CD4-positive, alpha-beta T cell (primary cell): ENCODE measurements at regions not wholly inside any gene's neighbourhood (a gene's known extent, or its start where the extent isn't known, plus 50 kb on each side); places are given as distances from the start of the nearest gene placed in this dataset.

Experiments used
- ATAC-seq: fragments of 200-7000 bp; cut with Tn5 transposase; one replicate; pipeline ENCODE4 v1.10.0; 2022; ENCODE audit warnings: mild to moderate bottlenecking; ENCODE audit not compliant: poor library complexity
- CTCF ChIA-PET: fragments of 350-600 bp; sonication (Branson Sonifier 250); formaldehyde crosslinking; loops from one replicate; lab custom pipeline; 2021; ENCODE audit warnings: antibody characterized with exemption, inconsistent platforms; lab: Charles Lee
- POLR2A ChIA-PET: fragments of 350-600 bp; sonication (Branson Sonifier 250); formaldehyde crosslinking; loops from one replicate; lab custom pipeline; 2021; ENCODE audit warnings: antibody characterized with exemption, inconsistent platforms; lab: Charles Lee
- DNase-seq, 14 experiments: peaks; one replicate each; pipeline ENCODE4 v3.0.0-alpha.2; 2013 to 2020; ENCODE audit warnings: mixed read lengths in 2 of 14
- H3K27ac ChIP-seq, 2 donors: one replicate each; pipeline versions ENCODE4 v1.5.1 to v1.7.0; 2013; ENCODE audit warnings: low read length in 2 of 2, low read depth in 1 of 2, mild to moderate bottlenecking in 1 of 2
- H3K27me3 ChIP-seq, 2 experiments: 1 replicate in 1 of 2; 2 replicates in 1 of 2; pipeline versions ENCODE4 v1.6.1 to v1.7.0; 2013; ENCODE audit warnings: low read length in 2 of 2, control low read depth in 1 of 2, mild to moderate bottlenecking in 1 of 2, moderate library complexity in 1 of 2; ENCODE audit not compliant: insufficient read depth in 2 of 2, control insufficient read depth in 1 of 2
- H3K36me3 ChIP-seq: one replicate; pipeline ENCODE4 v1.6.1; 2013; ENCODE audit warnings: low read length, control low read depth; ENCODE audit not compliant: insufficient read depth
- H3K4me1 ChIP-seq: one replicate; pipeline ENCODE4 v1.6.1; 2013; ENCODE audit warnings: low read length, control low read depth; ENCODE audit not compliant: insufficient read depth
- H3K4me3 ChIP-seq: one replicate; pipeline ENCODE4 v1.5.1; 2013; ENCODE audit warnings: mild to moderate bottlenecking, low read length, moderate library complexity
- H3K9me3 ChIP-seq, 2 experiments: 1 replicate in 1 of 2; 2 replicates in 1 of 2; pipeline versions ENCODE4 v1.6.1 to v1.7.0; 2013; ENCODE audit warnings: low read length in 2 of 2, mild to moderate bottlenecking in 2 of 2, control low read depth in 1 of 2, moderate library complexity in 1 of 2; ENCODE audit not compliant: control insufficient read depth in 1 of 2, insufficient read depth in 1 of 2
- H3K27ac Mint-ChIP-seq: one replicate; pipeline ENCODE4 v1.8.0; 2020; ENCODE audit warnings: mixed read lengths
- H3K27me3 Mint-ChIP-seq: one replicate; pipeline ENCODE4 v1.8.0; 2021; ENCODE audit warnings: mixed read lengths
- H3K36me3 Mint-ChIP-seq: one replicate; pipeline ENCODE4 v1.8.0; 2021; ENCODE audit warnings: low read depth, mixed read lengths
- H3K4me1 Mint-ChIP-seq: one replicate; pipeline ENCODE4 v1.8.0; 2021; ENCODE audit warnings: low read depth, mixed read lengths
- H3K4me3 Mint-ChIP-seq: one replicate; pipeline ENCODE4 v1.8.0; 2020; ENCODE audit warnings: mild to moderate bottlenecking, mixed read lengths
- H3K9me3 Mint-ChIP-seq: one replicate; pipeline ENCODE4 v1.8.0; 2020; ENCODE audit warnings: mixed read lengths
- intact Hi-C, 2 experiments: fragments of 100-400 bp; cut with DNase I in 1 of 2; cut with micrococcal nuclease in 1 of 2; formaldehyde crosslinking; loops; one replicate each; pipeline versions ENCODE4 v1.15.1 to v1.9.0; 2023 to 2025; cut with DNase I, micrococcal nuclease
- TF ChIP-seq, protein P1 (sequence below): fragments of 200-600 bp; IDR thresholded peaks from one replicate; pipeline ENCODE4 v1.8.0; 2022; ENCODE audit warnings: antibody characterized with exemption, mild to moderate bottlenecking

DNA sequence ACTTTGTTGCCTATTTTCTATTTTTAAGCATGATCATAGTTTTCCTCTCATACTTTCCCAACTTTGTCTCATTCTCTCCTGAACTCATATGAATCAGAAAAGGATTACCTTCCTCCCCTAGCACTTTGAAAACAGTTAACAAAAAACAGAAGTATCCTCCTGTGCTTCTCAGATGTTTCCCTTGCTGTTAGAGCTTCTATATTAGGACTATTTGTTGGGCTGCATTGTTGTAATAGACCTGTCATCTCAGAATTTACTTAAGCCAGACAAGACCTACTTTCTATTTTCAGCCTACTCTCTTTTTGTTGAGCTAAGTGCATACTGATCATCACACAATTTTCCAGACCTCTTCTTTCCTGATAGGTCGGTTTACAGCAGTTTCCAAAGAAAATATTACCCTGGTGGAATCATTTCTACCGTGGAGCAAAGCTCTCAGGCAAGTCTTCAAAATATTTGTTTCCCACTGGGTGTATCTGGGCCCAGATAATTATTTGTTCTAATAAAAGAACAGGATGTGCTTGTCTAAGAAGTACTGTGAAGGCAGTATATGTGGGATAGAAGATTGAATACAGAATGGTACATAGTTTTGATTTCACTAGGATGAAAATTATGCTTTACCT is 411.9 kb upstream of the KLF6 start:
- no peaks in the 10 kb centered on the region for H3K36me3 Mint-ChIP-seq
- no peak overlapping the region for H3K27ac Mint-ChIP-seq
- H3K9me3 Mint-ChIP-seq: no peaks in the 10 kb centered on the region
- Histone ChIP-seq H3K9me3 (no peaks in the 10 kb centered on the region), H3K27me3 (no peaks in the 10 kb centered on the region), H3K36me3 (no peaks in the 10 kb centered on the region), H3K4me1 (no peaks in the 10 kb centered on the region), H3K27ac (no peak overlapping the region), H3K4me3 (no peak overlapping the region)
- H3K27me3 Mint-ChIP-seq: no peaks in the 10 kb centered on the region
- no peak for ATAC-seq
- H3K4me3 Mint-ChIP-seq: no peak overlapping the region
- CTCF ChIA-PET: no interaction called here
- no peak for DNase-seq
- POLR2A ChIA-PET: interaction anchor here (0.6 kb wide), 1 partner anchor 29 kb away, joined by 4 read pairs; no protein-coding TSS in a partner anchor
- no peaks in the 10 kb centered on the region for H3K4me1 Mint-ChIP-seq
- TF ChIP-seq, protein P1, sequence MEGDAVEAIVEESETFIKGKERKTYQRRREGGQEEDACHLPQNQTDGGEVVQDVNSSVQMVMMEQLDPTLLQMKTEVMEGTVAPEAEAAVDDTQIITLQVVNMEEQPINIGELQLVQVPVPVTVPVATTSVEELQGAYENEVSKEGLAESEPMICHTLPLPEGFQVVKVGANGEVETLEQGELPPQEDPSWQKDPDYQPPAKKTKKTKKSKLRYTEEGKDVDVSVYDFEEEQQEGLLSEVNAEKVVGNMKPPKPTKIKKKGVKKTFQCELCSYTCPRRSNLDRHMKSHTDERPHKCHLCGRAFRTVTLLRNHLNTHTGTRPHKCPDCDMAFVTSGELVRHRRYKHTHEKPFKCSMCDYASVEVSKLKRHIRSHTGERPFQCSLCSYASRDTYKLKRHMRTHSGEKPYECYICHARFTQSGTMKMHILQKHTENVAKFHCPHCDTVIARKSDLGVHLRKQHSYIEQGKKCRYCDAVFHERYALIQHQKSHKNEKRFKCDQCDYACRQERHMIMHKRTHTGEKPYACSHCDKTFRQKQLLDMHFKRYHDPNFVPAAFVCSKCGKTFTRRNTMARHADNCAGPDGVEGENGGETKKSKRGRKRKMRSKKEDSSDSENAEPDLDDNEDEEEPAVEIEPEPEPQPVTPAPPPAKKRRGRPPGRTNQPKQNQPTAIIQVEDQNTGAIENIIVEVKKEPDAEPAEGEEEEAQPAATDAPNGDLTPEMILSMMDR: no peak
- intact Hi-C loops: no loop called here

- intact Hi-C loops: no loop called here
- H3K9me3 ChIP-seq: no peaks in the 10 kb centered on the region
- DNase-seq (no peak), ATAC-seq (no peak)
- no peaks in the 10 kb centered on the region for H3K36me3 Mint-ChIP-seq
- H3K27ac ChIP-seq: no peak overlapping the region
- H3K36me3 ChIP-seq: no peaks in the 10 kb centered on the region
- H3K4me3 ChIP-seq: no peak overlapping the region
- H3K27ac Mint-ChIP-seq: no peak overlapping the region
- H3K27me3 ChIP-seq: no peaks in the 10 kb centered on the region
- TF ChIP-seq, protein P1: no peak
- H3K27me3 Mint-ChIP-seq: no peaks in the 10 kb centered on the region
- no peaks in the 10 kb centered on the region for H3K9me3 Mint-ChIP-seq
- H3K4me3 Mint-ChIP-seq: no peak overlapping the region
- CTCF ChIA-PET: no interaction called here
- no peaks in the 10 kb centered on the region for H3K4me1 Mint-ChIP-seq
- H3K4me1 ChIP-seq: no peaks in the 10 kb centered on the region
- POLR2A ChIA-PET: interaction anchor here (0.6 kb wide), 1 partner anchor 29 kb away, joined by 4 read pairs; no protein-coding TSS in a partner anchor
These were observed 411.2 kb upstream of the KLF6 start for GRCh38 chr10:4196183-4196582.

DNA sequence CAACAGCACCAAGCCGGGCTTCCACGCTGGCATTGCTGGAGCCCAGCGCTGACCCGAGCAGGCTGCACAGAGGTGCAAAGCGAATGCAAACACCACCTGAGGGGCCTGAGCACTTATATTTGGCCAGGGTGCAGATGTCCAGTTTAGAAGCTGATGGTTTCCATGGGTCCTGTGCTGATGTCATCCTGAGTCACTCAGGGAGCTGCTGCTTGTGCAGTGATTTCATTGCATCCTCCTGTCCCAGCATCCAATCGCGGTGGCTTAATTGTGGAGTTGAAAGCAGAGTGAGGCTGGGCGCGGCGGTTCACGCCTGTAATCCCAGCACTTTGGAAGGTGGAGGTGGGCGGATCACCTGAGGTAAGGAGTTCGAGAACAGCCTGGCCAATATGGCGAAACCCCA is 410.2 kb upstream of the KLF6 start:
- ChIA-PET CTCF (interaction anchor here (0.6 kb wide), 1 partner anchor 275 kb away, joined by 3 read pairs; no protein-coding TSS in a partner anchor), POLR2A (no interaction called here)
- no peak overlapping the region for H3K27ac Mint-ChIP-seq
- H3K27me3 ChIP-seq: no peaks in the 10 kb centered on the region
- no peaks in the 10 kb centered on the region for H3K9me3 Mint-ChIP-seq
- no peaks in the 10 kb centered on the region for H3K4me1 ChIP-seq
- no peak overlapping the region for H3K4me3 ChIP-seq
- no peak for DNase-seq
- H3K36me3 Mint-ChIP-seq: no peaks in the 10 kb centered on the region
- H3K9me3 ChIP-seq: no peaks in the 10 kb centered on the region
- no peaks in the 10 kb centered on the region for H3K4me1 Mint-ChIP-seq
- no peak overlapping the region for H3K27ac ChIP-seq
- no peak for ATAC-seq
- no peak overlapping the region for H3K4me3 Mint-ChIP-seq
- intact Hi-C loops: no loop called here
- no peaks in the 10 kb centered on the region for H3K27me3 Mint-ChIP-seq
- TF ChIP-seq, protein P1: no peak
- H3K36me3 ChIP-seq: no peaks in the 10 kb centered on the region
